Osteoblast (primary cell): ENCODE measurements at regions not wholly inside any gene's neighbourhood (a gene's known extent, or its start where the extent isn't known, plus 50 kb on each side); places are given as distances from the start of the nearest gene placed in this dataset.

Experiments
- DNase-seq: peaks from one replicate; pipeline ENCODE4 v3.0.0; 2011; ENCODE audit warnings: low spot score, mixed read lengths; ENCODE audit not compliant: insufficient read length; ENCODE audit errors: missing footprints
- H2AFZ ChIP-seq: 2 replicates; pipeline ENCODE4 v1.6.0; 2011; ENCODE audit warnings: mild to moderate bottlenecking, low read length
- H3K27ac ChIP-seq: 2 replicates; pipeline ENCODE4 v1.5.1; 2011; ENCODE audit warnings: mild to moderate bottlenecking, low read depth, low read length, moderate library complexity
- H3K27me3 ChIP-seq: 2 replicates; pipeline ENCODE4 v1.6.0; 2012; ENCODE audit warnings: mild to moderate bottlenecking, control low read depth, inconsistent platforms, low read length, moderate library complexity; ENCODE audit not compliant: insufficient read depth
- H3K36me3 ChIP-seq: 2 replicates; pipeline ENCODE4 v1.5.1; 2011; ENCODE audit warnings: mild to moderate bottlenecking, low read length, control low read depth, moderate library complexity; ENCODE audit not compliant: insufficient read depth
- H3K4me1 ChIP-seq: 2 replicates; pipeline ENCODE4 v1.5.1; 2011; ENCODE audit warnings: mild to moderate bottlenecking, low read length, control low read depth, moderate library complexity; ENCODE audit not compliant: insufficient read depth
- H3K4me2 ChIP-seq: 2 replicates; pipeline ENCODE4 v1.6.0; 2011; ENCODE audit warnings: mild to moderate bottlenecking, low read length; ENCODE audit not compliant: insufficient read depth
- H3K4me3 ChIP-seq: fragments of 200-600 bp; sonication (generic); 3 replicates; pipeline ENCODE4 v1.5.1; 2012; ENCODE audit warnings: mild to moderate bottlenecking, low read length, inconsistent platforms; ENCODE audit not compliant: insufficient read depth
- H3K79me2 ChIP-seq: 2 replicates; pipeline ENCODE4 v1.6.0; 2012; ENCODE audit warnings: mild to moderate bottlenecking, low read length, control low read depth, inconsistent platforms; ENCODE audit not compliant: insufficient read depth
- H3K9me3 ChIP-seq: 2 replicates; pipeline ENCODE4 v1.5.1; 2011; ENCODE audit warnings: low read depth, low read length, control low read depth
- H4K20me1 ChIP-seq: 2 replicates; pipeline ENCODE4 v1.6.0; 2012; ENCODE audit warnings: mild to moderate bottlenecking, low read length, control low read depth; ENCODE audit not compliant: insufficient read depth
- CTCF ChIP-seq: IDR thresholded peaks from 2 replicates; pipeline ENCODE4 v1.5.1; 2011; ENCODE audit warnings: mild to moderate bottlenecking, low read depth, low read length, moderate library complexity; ENCODE audit errors: extremely low read depth

- Histone ChIP-seq H3K27ac (no peak overlapping the region), H2AFZ (no peak overlapping the region), H3K9me3 (no peaks in the 10 kb centered on the region), H3K27me3 (no peaks in the 10 kb centered on the region), H3K79me2 (no peaks in the 10 kb centered on the region), H3K4me3 (no peak overlapping the region), H3K4me1 (peaks cover 34% of the 10 kb centered on the region), H3K4me2 (no peak overlapping the region), H4K20me1 (no peaks in the 10 kb centered on the region), H3K36me3 (no peaks in the 10 kb centered on the region)
- no peak for TF ChIP-seq CTCF
- DNase-seq, result no peak
These were observed 66.1 kb upstream of the SMAD3 start for GRCh38 chr15:66999046-66999968.

GRCh38 chr15:67000896-67001295 lies 64.5 kb upstream of the SMAD3 start:
- H3K79me2 ChIP-seq, result no peaks in the 10 kb centered on the region
- H3K9me3 ChIP-seq, result no peaks in the 10 kb centered on the region
- H4K20me1 ChIP-seq, result no peaks in the 10 kb centered on the region
- peaks cover 22% of the 10 kb centered on the region for H3K4me1 ChIP-seq
- H3K4me2 ChIP-seq, result no peak overlapping the region
- no peak overlapping the region for H2AFZ ChIP-seq
- no peak overlapping the region for H3K27ac ChIP-seq
- H3K36me3 ChIP-seq, result no peaks in the 10 kb centered on the region
- TF ChIP-seq CTCF, result no peak
- no peak for DNase-seq
- H3K27me3 ChIP-seq, result no peaks in the 10 kb centered on the region
- H3K4me3 ChIP-seq, result no peak overlapping the region

DNA sequence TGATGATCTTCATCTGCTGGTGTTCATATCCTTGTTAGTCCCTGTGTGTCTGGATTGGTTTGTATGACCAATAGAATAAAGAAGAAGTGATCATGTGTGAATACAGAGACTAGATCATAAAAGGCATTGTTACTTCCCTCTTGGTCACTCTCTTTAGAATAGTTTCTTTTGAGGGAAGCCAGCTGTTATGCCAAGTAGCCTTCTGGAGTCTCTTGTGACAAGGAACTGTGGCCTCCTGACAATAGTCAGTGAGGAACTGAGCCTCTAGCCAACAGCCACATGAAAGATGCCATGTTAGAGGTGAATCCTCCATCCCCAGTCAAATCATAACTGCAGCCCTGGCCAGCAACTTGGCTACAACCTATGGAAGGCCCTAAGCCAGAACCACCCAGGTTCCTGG lies 63.0 kb upstream of the SMAD3 start:
- H3K36me3 ChIP-seq, result no peaks in the 10 kb centered on the region
- H3K79me2 ChIP-seq, result no peaks in the 10 kb centered on the region
- H3K27me3 ChIP-seq, result no peaks in the 10 kb centered on the region
- no peak overlapping the region for H3K4me3 ChIP-seq
- peaks cover 13% of the 10 kb centered on the region for H3K4me1 ChIP-seq
- H2AFZ ChIP-seq, result no peak overlapping the region
- no peak overlapping the region for H3K4me2 ChIP-seq
- H4K20me1 ChIP-seq, result no peaks in the 10 kb centered on the region
- no peaks in the 10 kb centered on the region for H3K9me3 ChIP-seq
- no peak for TF ChIP-seq CTCF
- H3K27ac ChIP-seq, result no peak overlapping the region
- DNase-seq, result no peak

- Histone ChIP-seq H3K4me1 (peaks cover 5% of the 10 kb centered on the region), H3K9me3 (no peaks in the 10 kb centered on the region), H3K27me3 (no peaks in the 10 kb centered on the region), H3K4me2 (no peak overlapping the region), H3K27ac (no peak overlapping the region), H3K79me2 (no peaks in the 10 kb centered on the region), H4K20me1 (no peaks in the 10 kb centered on the region), H2AFZ (no peak overlapping the region), H3K36me3 (no peaks in the 10 kb centered on the region), H3K4me3 (no peak overlapping the region)
- DNase-seq, result no peak
- TF ChIP-seq CTCF, result no peak
These were observed 61.8 kb upstream of the SMAD3 start for GRCh38 chr15:67003586-67003985.
